NCI-H82 treated with DMSO at 0.1 percent for 48 hours (cell line): ENCODE measurements at regions not wholly inside any gene's neighbourhood (a gene's known extent, or its start where the extent isn't known, plus 50 kb on each side); places are given as distances from the start of the nearest gene placed in this dataset.
A peak's percentile ranks its signal among the peaks of the same experiment; 100 is the strongest.

Experiments used
- DNase-seq: peaks from one replicate; lab custom pipeline; 2025; ENCODE audit not compliant: unreplicated experiment; lab: John Stamatoyannopoulos, UW

- no peak for DNase-seq
Observed at GRCh38 chr13:34847766-34848165, 94.3 kb upstream of the NBEA start.

- DNase-seq = no peak
Observed at GRCh38 chr13:34849406-34849805, 92.7 kb upstream of the NBEA start.

- no peak for DNase-seq
Observed at GRCh38 chr13:34853161-34853560, 88.9 kb upstream of the NBEA start.

GRCh38 chr13:34857558-34858325 lies 84.3 kb upstream of the NBEA start:
- DNase-seq = no peak

GRCh38 chr13:34862311-34862710 lies 79.8 kb upstream of the NBEA start:
- DNase-seq = no peak

GRCh38 chr13:34862716-34863115 lies 79.4 kb upstream of the NBEA start:
- DNase-seq = no peak

- DNase-seq = peak; percentile 92
Observed at GRCh38 chr13:34863360-34864135, 78.5 kb upstream of the NBEA start.

- DNase-seq = no peak
Observed at GRCh38 chr13:34864671-34865070, 77.4 kb upstream of the NBEA start.

GRCh38 chr13:34867590-34867989 lies 74.5 kb upstream of the NBEA start:
- DNase-seq = peak; percentile 27

- DNase-seq = no peak
Observed at GRCh38 chr13:34868733-34869132, 73.3 kb upstream of the NBEA start.

GRCh38 chr13:34869696-34870095 lies 72.4 kb upstream of the NBEA start:
- no peak for DNase-seq

- no peak for DNase-seq
Observed at GRCh38 chr13:34878329-34878728, 63.7 kb upstream of the NBEA start.

- no peak for DNase-seq
Observed at GRCh38 chr13:34879851-34880250, 62.2 kb upstream of the NBEA start.

- no peak for DNase-seq
Observed at GRCh38 chr13:34881494-34881893, 60.6 kb upstream of the NBEA start.

- no peak for DNase-seq
Observed at GRCh38 chr13:34883396-34883795, 58.7 kb upstream of the NBEA start.

GRCh38 chr13:34884366-34884765 lies 57.7 kb upstream of the NBEA start:
- DNase-seq = no peak

- no peak for DNase-seq
Observed at GRCh38 chr13:34886121-34886875, 55.8 kb upstream of the NBEA start.

- DNase-seq = no peak
Observed at GRCh38 chr13:34886987-34887386, 55.1 kb upstream of the NBEA start.
